ENCODE measurements at regions not wholly inside any gene's neighbourhood (a gene's known extent, or its start where the extent isn't known, plus 50 kb on each side); places are given as distances from the start of the nearest gene placed in this dataset.

DNA sequence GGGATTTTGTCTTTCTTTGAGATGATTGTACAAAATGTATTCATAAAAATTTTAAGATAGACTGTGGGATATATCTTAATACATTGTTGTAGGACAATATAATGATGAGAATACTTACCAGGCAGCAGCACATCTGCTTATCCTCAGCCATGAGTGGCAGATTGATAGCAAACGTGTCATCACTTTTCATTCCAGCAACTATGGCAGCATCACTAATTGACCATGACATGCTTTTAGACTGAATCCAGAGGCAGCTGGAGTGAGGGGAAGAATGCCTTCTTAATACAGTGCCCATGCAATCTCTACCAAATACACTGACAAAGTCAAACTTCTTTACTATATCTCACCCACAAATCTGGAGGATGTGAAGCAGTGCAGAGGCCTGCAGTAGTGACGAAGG, 755.2 kb upstream of the RAG2 start:
- Histone ChIP-seq H3K9ac (ENCODE audit: low read length) (no peak overlapping the region), H3K4me1 (ENCODE audit: control insufficient read depth in 1 of 2, insufficient read depth in 2 of 2, low read length in 2 of 2) (no peaks in the 10 kb centered on the region), H3K27ac (ENCODE audit: low read depth, low read length) (no peak overlapping the region), H2AFZ (ENCODE audit: low read depth, low read length, poor library complexity, severe bottlenecking) (no peak overlapping the region), H3K4me2 (ENCODE audit: low read length) (no peak overlapping the region), H3K4me3 (replicated peaks in 1 of 2; ENCODE audit: low read depth in 1 of 2, low read length in 2 of 2) (no peak overlapping the region), H3K9me3 (ENCODE audit: control insufficient read depth in 1 of 2, insufficient read depth in 1 of 2, low read depth in 1 of 2, low read length in 2 of 2) (peaks cover 6 to 9% of the 10 kb centered on the region in 2 experiments; a peak in 2 of 4 replicates), H3K27me3 (ENCODE audit: insufficient read depth, low read length) (no peaks in the 10 kb centered on the region), H3K79me2 (ENCODE audit: insufficient read depth, low read length) (no peaks in the 10 kb centered on the region), H3K36me3 (ENCODE audit: control insufficient read depth in 1 of 2, insufficient read depth in 2 of 2, low read length in 2 of 2) (no peaks in the 10 kb centered on the region), H4K20me1 (ENCODE audit: insufficient read depth) (no peaks in the 10 kb centered on the region), H3K9me2 (ENCODE audit: insufficient read depth) (no peaks in the 10 kb centered on the region)
- no peak for ATAC-seq
- no peak for DNase-seq (ENCODE audit: low read depth, low spot score)
- intact Hi-C loops (cut with micrococcal nuclease): no loop called here
- no TSS peak for BruUV-seq (replicated peaks)
- ChIA-PET RAD21 (ENCODE audit: low non-redundant PET in 1 of 2, low total read pairs in 2 of 2, uncharacterized antibody in 2 of 2, unreplicated experiment in 2 of 2) (no interaction called here), POLR2A (no interaction called here), CTCF (no interaction called here)
- TF ChIP-seq EZH2phosphoT487 (IDR thresholded peaks at IDR 0.05; ENCODE audit: borderline replicate concordance) (no peak), EZH2 (IDR thresholded peaks at IDR 0.05) (no peak), ZNF274 (IDR thresholded peaks at IDR 0.05; ENCODE audit: low read depth, low read length) (no peak), ZFX (IDR thresholded peaks at IDR 0.05) (no peak), CEBPB (IDR thresholded peaks at IDR 0.05; ENCODE audit: low read depth) (no peak), SP1 (IDR thresholded peaks at IDR 0.05; ENCODE audit: low read depth) (no peak), TCF7L2 (IDR thresholded peaks at IDR 0.05; ENCODE audit: borderline replicate concordance, extremely low read depth, insufficient read depth, insufficient read length) (no peak), ELF1 (IDR thresholded peaks at IDR 0.05; ENCODE audit: borderline replicate concordance, low read depth) (no peak), YY1 (IDR thresholded peaks at IDR 0.05; ENCODE audit: extremely low read depth, insufficient replicate concordance, low read depth, low read length) (no peak), RAD21 (IDR thresholded peaks at IDR 0.05; ENCODE audit: low read depth) (no peak), FOSL1 (IDR thresholded peaks at IDR 0.05; ENCODE audit: low read depth) (no peak), CBX3 (IDR thresholded peaks at IDR 0.05; ENCODE audit: low read depth) (no peak), EGR1 (IDR thresholded peaks at IDR 0.05; ENCODE audit: low read depth) (no peak), SIN3A (IDR thresholded peaks at IDR 0.05; ENCODE audit: low read depth) (no peak), SRF (IDR thresholded peaks at IDR 0.05; ENCODE audit: low read depth) (no peak), JUND (IDR thresholded peaks at IDR 0.05) (no peak)
- TF ChIP-seq, protein P1, sequence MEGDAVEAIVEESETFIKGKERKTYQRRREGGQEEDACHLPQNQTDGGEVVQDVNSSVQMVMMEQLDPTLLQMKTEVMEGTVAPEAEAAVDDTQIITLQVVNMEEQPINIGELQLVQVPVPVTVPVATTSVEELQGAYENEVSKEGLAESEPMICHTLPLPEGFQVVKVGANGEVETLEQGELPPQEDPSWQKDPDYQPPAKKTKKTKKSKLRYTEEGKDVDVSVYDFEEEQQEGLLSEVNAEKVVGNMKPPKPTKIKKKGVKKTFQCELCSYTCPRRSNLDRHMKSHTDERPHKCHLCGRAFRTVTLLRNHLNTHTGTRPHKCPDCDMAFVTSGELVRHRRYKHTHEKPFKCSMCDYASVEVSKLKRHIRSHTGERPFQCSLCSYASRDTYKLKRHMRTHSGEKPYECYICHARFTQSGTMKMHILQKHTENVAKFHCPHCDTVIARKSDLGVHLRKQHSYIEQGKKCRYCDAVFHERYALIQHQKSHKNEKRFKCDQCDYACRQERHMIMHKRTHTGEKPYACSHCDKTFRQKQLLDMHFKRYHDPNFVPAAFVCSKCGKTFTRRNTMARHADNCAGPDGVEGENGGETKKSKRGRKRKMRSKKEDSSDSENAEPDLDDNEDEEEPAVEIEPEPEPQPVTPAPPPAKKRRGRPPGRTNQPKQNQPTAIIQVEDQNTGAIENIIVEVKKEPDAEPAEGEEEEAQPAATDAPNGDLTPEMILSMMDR (IDR thresholded peaks at IDR 0.05 in 2 of 3, conservative IDR thresholded peaks at IDR 0.05 in 1 of 3; ENCODE audit: borderline replicate concordance in 1 of 3, insufficient read depth in 1 of 3, low read depth in 2 of 3, low read length in 2 of 3): no peak
- TF ChIP-seq, protein P2, sequence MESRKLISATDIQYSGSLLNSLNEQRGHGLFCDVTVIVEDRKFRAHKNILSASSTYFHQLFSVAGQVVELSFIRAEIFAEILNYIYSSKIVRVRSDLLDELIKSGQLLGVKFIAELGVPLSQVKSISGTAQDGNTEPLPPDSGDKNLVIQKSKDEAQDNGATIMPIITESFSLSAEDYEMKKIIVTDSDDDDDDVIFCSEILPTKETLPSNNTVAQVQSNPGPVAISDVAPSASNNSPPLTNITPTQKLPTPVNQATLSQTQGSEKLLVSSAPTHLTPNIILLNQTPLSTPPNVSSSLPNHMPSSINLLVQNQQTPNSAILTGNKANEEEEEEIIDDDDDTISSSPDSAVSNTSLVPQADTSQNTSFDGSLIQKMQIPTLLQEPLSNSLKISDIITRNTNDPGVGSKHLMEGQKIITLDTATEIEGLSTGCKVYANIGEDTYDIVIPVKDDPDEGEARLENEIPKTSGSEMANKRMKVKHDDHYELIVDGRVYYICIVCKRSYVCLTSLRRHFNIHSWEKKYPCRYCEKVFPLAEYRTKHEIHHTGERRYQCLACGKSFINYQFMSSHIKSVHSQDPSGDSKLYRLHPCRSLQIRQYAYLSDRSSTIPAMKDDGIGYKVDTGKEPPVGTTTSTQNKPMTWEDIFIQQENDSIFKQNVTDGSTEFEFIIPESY (IDR thresholded peaks at IDR 0.05; ENCODE audit: extremely low read depth, insufficient replicate concordance, low read length): no peak
- TF ChIP-seq, protein P3, sequence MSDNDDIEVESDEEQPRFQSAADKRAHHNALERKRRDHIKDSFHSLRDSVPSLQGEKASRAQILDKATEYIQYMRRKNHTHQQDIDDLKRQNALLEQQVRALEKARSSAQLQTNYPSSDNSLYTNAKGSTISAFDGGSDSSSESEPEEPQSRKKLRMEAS (IDR thresholded peaks at IDR 0.05): no peak
- TF ChIP-seq, protein P4, sequence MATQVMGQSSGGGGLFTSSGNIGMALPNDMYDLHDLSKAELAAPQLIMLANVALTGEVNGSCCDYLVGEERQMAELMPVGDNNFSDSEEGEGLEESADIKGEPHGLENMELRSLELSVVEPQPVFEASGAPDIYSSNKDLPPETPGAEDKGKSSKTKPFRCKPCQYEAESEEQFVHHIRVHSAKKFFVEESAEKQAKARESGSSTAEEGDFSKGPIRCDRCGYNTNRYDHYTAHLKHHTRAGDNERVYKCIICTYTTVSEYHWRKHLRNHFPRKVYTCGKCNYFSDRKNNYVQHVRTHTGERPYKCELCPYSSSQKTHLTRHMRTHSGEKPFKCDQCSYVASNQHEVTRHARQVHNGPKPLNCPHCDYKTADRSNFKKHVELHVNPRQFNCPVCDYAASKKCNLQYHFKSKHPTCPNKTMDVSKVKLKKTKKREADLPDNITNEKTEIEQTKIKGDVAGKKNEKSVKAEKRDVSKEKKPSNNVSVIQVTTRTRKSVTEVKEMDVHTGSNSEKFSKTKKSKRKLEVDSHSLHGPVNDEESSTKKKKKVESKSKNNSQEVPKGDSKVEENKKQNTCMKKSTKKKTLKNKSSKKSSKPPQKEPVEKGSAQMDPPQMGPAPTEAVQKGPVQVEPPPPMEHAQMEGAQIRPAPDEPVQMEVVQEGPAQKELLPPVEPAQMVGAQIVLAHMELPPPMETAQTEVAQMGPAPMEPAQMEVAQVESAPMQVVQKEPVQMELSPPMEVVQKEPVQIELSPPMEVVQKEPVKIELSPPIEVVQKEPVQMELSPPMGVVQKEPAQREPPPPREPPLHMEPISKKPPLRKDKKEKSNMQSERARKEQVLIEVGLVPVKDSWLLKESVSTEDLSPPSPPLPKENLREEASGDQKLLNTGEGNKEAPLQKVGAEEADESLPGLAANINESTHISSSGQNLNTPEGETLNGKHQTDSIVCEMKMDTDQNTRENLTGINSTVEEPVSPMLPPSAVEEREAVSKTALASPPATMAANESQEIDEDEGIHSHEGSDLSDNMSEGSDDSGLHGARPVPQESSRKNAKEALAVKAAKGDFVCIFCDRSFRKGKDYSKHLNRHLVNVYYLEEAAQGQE (IDR thresholded peaks at IDR 0.05; ENCODE audit: low read depth): no peak
